Suppressor macrophage treated with lipopolysaccharide for 4 hours (primary cell): ENCODE measurements at regions not wholly inside any gene's neighbourhood (a gene's known extent, or its start where the extent isn't known, plus 50 kb on each side); places are given as distances from the start of the nearest gene placed in this dataset.
"Not testable (repeated sequence)": the region's sequence is repeated elsewhere in the genome, so short reads cannot be mapped to it uniquely, and the experiment has no call there.

Experiments used
- DNase-seq: peaks from one replicate; pipeline ENCODE4 v3.0.0-alpha.2; 2020

- DNase-seq, result no peak
These were observed 304.8 kb downstream of the CPS1 start for GRCh38 chr2:210861038-210861665.

DNA sequence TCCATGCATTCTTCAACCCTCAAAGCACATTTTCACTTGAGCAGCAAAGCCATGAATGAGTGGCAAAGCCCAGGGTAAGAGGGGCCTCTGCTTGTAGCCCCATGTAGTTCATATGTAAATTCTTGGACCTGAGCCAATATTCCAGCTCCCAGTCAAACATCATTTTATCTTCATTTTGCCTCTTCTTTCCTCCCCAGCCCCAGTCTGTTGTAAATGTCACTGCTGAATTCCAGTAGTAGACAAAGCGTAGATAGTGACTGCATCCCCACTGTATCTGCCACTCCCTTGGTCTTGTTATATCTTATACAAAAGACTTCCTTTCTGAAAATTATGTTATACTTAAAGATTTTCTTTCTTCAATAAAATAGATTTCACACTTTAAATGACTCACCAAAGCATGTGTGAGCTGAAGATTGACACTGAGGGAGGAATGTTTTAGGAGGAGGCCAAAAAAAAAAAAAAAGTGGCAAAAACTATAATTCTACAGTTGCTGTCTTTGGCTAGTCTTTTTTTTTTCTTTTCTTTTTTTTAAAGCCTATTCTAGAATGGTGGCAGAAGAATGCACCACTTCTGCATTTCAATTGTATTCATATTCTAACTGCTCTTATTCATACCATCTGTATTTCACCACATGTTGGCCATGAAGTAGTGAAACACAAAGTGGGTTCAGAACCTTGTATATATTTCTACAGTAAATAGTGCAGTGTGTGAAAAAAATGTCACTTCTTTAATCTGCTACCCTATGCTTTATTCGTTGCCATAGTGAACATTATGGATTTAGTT is 306.1 kb downstream of the CPS1 start:
- no peak for DNase-seq

GRCh38 chr2:210863283-210863682 is 306.9 kb downstream of the CPS1 start:
- DNase-seq, result no peak

- DNase-seq, result not testable (repeated sequence)
These were observed 315.2 kb downstream of the CPS1 start for GRCh38 chr2:210871566-210871965.

DNA sequence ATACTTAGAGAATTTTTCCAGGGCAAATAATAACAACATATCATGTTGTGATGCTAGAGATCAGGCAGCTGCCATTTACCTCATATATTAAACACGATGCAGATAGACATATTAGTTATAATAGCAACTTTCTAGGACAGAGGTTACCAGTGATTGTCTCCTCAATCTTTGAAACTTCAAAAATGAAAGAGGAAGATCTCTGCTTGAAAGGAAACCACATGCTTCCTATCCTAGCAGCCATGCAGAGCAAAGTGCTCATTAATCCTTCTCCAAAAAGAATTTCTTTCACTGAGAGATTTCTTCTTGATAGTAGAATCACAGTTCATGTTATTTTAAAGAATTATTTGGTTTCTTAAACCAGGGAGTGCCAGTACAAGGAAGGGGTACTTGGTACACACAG is 317.2 kb downstream of the CPS1 start:
- DNase-seq, result no peak

DNA sequence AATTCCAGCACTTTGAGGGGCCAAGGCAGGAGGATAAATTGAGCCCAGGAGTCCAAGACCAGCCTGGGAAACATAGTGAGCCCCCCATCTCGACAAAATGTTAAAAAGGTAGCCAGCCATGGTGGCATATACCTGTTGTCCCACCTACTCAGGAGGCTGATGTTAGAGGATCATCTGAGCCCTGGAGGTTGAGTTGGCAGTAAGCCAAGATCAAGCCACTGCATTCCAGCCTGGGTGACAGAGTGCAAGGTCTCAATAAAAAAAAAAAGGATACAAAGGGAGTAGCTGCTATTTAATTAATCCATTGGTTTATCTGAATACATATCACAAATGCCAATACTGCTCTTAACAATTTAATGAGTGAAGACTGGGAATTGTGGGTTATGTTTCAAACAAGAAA is 327.8 kb downstream of the CPS1 start:
- no peak for DNase-seq

GRCh38 chr2:210888035-210888434 is 331.6 kb downstream of the CPS1 start:
- DNase-seq, result no peak

DNA sequence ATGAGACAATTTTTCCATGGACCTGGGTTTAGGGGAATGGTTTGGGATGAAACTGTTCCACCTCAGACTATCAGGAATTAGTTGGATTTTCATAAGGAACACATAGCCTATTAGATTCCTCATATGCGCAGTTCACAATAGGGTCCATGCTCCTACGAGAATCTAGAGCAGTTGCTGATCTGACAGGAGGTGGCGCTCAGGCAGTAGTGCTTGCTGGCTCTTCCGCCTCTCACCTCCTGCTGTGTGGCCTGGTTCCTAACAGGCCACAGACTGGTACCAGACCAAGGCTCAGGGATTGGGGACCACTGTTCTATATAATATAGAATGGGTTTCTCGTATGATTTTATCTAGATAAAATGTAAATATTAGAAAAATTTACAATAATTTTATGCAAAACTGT is 338.7 kb downstream of the CPS1 start:
- DNase-seq, result no peak

- DNase-seq, result no peak
These were observed 342.7 kb downstream of the CPS1 start for GRCh38 chr2:210899131-210899530.

DNA sequence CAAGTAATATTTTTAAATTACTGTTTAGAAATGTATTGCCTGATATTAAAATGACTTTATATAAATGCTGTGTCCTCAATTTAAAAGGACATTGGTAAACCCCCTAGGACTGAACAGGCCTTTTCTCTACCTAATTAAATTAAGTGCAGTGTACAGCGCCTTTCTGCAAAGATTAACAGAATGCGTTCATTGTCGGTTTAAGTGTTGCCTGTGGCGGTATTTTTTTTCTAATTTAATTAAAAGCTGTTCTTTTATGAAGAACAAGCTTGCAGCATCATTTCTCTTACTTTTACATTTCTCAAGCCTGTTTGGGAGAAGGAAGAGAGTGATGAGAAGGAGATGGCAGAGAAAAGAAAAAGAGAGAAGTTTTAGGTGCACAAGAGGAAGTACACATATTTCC is 344.9 kb downstream of the CPS1 start:
- no peak for DNase-seq

DNA sequence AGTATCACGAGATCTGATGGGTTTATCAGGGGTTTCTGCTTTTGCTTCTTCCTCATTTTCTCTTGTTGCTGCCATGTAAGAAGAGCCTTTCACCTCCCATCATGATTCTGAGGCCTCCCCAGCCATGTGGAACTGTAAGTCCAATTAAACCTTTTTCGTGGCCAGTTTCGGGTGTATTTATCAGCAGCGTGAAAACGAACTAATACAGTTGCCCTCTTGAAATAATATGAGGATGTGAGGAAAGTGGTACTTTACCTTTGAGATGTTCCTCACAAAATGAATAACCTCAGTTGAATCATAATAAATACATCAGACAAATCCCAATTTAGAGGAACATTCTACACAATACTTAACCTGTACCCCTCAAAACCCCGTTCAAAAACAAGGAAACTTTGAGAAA is 356.4 kb downstream of the CPS1 start:
- no peak for DNase-seq

DNA sequence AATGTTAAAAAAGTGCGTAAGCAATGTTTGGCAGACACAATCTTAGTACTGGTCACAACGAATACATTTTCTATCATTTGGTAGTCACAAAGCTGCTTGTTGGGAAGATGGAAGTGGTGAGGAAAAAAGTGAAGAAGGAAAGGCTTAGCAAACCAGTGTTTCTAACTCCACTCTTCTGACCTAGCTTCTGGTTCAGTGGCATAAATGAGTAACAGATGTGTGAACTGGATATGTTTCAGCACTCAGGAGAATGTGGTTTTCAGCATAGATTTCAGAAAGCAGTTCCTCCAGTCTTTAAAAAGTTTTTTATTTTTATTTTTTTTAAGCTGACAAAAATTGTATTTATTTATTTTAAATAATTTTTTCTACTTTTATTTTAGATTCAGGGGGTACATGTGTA is 357.1 kb downstream of the CPS1 start:
- DNase-seq, result no peak

DNA sequence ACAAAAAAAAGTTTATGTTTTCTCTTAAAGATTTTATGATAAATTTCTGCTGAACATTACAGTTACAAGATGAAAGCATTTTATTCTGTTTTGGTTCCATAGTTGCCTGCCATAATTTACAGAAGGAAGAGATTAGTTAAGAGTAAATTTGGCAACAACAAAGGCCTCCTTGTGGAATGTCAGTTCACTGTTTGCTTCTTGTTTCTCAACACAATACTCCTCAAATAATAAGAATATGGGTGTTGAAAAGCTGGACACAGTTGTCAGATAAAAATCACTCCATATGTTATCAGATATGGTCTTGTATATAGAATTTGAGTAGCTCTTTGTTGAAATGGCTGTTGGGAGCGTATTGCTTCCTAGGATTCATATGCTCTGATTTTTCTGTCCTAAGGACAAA is 359.5 kb downstream of the CPS1 start:
- DNase-seq, result no peak

DNA sequence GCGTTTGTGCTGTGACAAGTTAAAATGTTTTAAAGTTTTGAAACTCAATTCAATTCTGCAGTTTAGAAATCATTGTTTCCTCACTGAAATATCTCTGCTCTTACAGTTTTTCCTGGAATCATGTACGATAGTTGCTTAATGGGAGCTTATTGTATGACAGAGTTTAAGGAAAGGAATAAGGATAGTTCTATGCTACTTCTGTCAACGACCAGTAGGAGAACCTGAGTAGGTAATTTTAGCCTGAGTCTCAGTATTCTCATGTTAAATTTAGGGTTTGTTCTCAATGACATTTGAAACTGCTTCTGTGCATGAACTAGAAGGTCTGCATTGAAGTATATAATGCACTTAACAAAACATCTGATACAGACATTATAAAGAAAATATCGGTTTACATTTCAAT is 361.1 kb downstream of the CPS1 start:
- no peak for DNase-seq

DNA sequence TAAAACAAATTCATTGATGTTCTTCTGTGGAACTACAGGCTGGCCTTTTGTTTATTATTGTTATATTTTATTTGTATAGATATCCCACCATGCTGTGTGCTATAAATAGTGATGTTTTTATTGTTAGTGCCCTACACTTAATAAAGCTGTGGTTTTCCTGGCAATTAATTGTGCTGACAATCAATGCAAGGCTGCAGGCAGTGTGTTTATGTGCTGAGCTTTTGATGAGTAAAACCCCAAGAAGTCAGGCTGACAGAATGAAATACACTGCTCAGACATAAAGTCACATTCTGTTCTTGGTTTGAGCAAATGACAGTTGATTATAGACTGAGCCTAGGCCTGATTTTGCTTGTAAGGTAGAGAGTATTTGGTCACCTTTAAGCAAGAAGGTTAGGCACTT is 362.7 kb downstream of the CPS1 start:
- DNase-seq, result no peak

DNA sequence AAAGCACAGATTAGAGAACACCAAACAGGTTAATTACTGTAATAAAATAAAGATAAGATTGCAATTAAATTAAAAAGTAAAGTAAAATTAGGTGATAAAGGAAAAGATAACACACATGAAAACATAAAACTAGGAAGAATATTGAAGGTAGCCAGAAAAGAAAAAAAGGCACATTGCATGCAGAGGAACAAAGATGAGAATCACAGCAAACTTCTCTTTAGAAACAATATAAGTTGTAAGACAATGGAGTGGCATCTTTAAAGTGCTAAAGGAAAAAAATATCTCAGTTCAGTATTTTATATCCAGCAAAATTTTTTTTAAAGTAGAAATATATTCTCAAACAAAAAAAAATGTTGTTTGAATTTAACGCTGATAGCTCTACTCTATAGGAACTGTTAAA is 366.0 kb downstream of the CPS1 start:
- DNase-seq, result no peak

- no peak for DNase-seq
These were observed 372.3 kb downstream of the CPS1 start for GRCh38 chr2:210928714-210929113.

GRCh38 chr2:210938228-210938627 is 381.8 kb downstream of the CPS1 start:
- DNase-seq, result no peak

DNA sequence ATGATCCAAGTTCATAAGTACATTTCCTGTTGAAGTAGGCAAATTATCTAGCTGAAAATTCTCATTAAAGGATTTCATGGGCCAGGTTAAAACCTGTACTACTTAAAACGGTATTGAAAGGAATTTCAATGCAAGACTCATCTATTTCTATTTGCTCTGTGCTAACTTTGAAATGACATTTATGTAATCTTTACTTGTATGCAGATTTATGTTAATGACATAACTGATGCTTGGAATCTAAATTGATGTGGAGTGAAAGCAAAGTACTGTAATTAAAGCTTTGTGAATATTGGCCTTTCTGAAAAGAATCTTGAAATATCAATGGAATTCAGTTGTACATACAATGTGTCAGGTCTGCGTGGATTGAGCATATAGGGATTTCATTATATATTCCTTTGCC is 390.0 kb downstream of the CPS1 start:
- DNase-seq, result no peak

DNA sequence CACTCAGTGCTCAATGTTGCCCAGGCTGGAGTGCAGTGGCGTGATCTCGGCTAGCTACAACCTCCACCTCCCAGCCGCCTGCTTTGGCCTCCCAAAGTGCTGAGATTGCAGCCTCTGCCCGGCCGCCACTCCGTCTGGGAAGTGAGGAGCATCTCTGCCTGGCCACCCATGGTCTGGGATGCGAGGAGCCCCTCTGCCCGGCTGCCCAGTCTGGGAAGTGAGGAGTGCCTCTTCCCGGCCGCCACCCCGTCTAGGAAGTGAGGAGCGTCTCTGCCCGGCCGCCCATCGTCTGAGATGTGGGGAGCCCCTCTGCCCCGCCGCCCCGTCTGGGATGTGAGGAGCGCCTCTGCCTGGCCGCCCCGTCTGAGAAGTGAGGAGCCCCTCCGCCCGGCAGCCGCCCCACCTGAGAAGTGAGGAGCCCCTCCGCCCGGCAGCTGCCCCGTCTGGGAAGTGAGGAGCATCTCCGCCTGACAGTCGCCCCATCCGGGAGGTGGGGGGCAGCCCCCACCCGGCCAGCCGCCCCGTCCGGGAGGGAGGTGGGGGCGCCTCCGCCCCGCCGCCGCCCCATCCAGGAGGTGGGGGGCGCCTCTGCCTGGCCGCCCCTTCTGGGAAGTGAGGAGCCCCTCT is 394.1 kb downstream of the CPS1 start:
- not testable (repeated sequence) for DNase-seq

GRCh38 chr2:210954386-210954907 is 398.0 kb downstream of the CPS1 start:
- no peak for DNase-seq

DNA sequence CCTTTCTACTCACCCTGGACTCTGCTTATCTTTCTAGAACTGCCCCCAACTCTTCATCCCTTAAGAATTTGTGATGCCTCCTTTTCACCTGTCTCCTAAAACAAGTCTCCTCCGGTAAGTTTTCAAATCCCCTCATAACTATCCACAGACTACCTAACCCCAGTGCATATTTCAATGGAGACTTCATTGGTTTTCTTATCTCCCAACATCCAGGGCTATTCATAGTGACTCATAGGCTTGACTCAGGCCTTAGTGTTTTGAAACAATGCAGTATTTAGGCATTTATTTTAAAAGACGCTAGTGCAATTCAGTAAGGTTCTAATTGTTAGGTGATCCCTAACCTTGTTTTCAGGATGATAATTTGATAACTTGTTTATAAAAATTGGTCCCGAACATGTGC is 399.2 kb downstream of the CPS1 start:
- no peak for DNase-seq

DNA sequence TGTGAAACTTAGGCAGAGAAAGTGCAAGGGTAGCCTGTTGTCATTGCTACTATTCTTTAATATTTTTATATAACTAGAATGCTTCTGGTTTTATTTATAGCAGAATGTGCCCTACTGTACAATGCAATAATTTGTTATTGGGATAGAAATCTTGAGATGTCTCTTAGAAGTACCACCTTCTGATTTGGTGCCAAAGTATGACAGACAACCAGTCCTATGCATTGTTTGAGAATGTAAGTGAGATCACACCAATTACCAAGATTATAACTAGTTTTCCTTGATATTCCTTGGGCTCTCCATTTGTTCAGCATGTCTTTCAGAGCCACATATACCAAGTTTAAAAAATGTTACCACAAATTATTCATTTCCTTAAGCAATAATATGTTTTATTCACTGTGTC is 399.7 kb downstream of the CPS1 start:
- no peak for DNase-seq

DNA sequence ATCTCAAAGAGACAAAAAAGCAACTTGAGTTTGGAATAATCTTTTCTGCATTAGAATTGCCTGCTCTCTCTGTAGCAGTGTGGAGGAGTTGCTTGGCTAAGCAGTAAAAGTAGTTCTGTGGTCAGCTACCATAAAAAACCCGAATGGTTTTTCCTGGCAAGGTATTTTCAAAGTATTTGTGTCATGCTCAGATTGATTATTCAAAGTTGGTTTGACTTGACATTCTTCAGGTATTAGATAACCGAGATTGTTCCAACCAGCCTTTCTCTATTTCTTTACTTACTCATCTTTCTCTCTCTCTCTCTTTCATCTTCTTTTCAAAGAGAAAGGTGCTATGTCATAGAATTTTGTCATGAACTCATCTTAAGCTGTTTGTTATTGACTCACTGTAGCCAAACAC is 404.9 kb downstream of the CPS1 start:
- no peak for DNase-seq
